ENCODE measurements at regions not wholly inside any gene's neighbourhood (a gene's known extent, or its start where the extent isn't known, plus 50 kb on each side); places are given as distances from the start of the nearest gene placed in this dataset.
"Not testable (repeated sequence)": the region's sequence is repeated elsewhere in the genome, so short reads cannot be mapped to it uniquely, and the experiment has no call there.

GRCh38 chr3:177783767-177784166 lies 586.5 kb upstream of the TBL1XR1 start:
- no peak for TF ChIP-seq CTCF (IDR thresholded peaks at IDR 0.05; ENCODE audit: insufficient read depth, missing control alignments)
- FAIRE-seq (no peak), DNase-seq (ENCODE audit: insufficient read length, low spot score) (no peak)

- FAIRE-seq: no peak
- no peak for DNase-seq (ENCODE audit: insufficient read length, low spot score)
Observed at GRCh38 chr3:177787279-177788041, 590.2 kb upstream of the TBL1XR1 start.

GRCh38 chr3:177789500-177789899 lies 592.2 kb upstream of the TBL1XR1 start:
- no peak for FAIRE-seq

More at GRCh38 chr3:177787279-177788041, 590.2 kb upstream of the TBL1XR1 start:
- no peak for TF ChIP-seq CTCF (IDR thresholded peaks at IDR 0.05; ENCODE audit: insufficient read depth, missing control alignments)

GRCh38 chr3:177792311-177793030 lies 595.2 kb upstream of the TBL1XR1 start:
- TF ChIP-seq CTCF (IDR thresholded peaks at IDR 0.05; ENCODE audit: insufficient read depth, missing control alignments): no peak
- DNase-seq (ENCODE audit: insufficient read length, low spot score) (no peak), FAIRE-seq (no peak)

More at GRCh38 chr3:177789500-177789899, 592.2 kb upstream of the TBL1XR1 start:
- no peak for DNase-seq (ENCODE audit: insufficient read length, low spot score)
- TF ChIP-seq CTCF (IDR thresholded peaks at IDR 0.05; ENCODE audit: insufficient read depth, missing control alignments): no peak

GRCh38 chr3:177793451-177793850 lies 596.2 kb upstream of the TBL1XR1 start:
- no peak for DNase-seq (ENCODE audit: insufficient read length, low spot score)
- TF ChIP-seq CTCF (IDR thresholded peaks at IDR 0.05; ENCODE audit: insufficient read depth, missing control alignments): no peak
- no peak for FAIRE-seq

- FAIRE-seq (peak; percentile 21), DNase-seq (ENCODE audit: insufficient read length, low spot score) (no peak)
- no peak for TF ChIP-seq CTCF (IDR thresholded peaks at IDR 0.05; ENCODE audit: insufficient read depth, missing control alignments)
Observed at GRCh38 chr3:177795216-177795615, 597.9 kb upstream of the TBL1XR1 start.

- no peak for TF ChIP-seq CTCF (IDR thresholded peaks at IDR 0.05; ENCODE audit: insufficient read depth, missing control alignments)
- DNase-seq (ENCODE audit: insufficient read length, low spot score) (no peak), FAIRE-seq (no peak)
Observed at GRCh38 chr3:177795859-177796258, 598.6 kb upstream of the TBL1XR1 start.

GRCh38 chr3:177800147-177800546 lies 602.9 kb upstream of the TBL1XR1 start:
- not testable (repeated sequence) for DNase-seq (ENCODE audit: insufficient read length, low spot score); FAIRE-seq
